HEK293 (cell line): ENCODE measurements at regions not wholly inside any gene's neighbourhood (a gene's known extent, or its start where the extent isn't known, plus 50 kb on each side); places are given as distances from the start of the nearest gene placed in this dataset.

Experiments used
- CTCF ChIA-PET: fragments of 350-600 bp; formaldehyde crosslinking; extraction: SDS; loops from one replicate; lab custom pipeline; 2021; ENCODE audit warnings: antibody characterized with exemption; lab: Yijun Ruan, JAX
- POLR2A ChIA-PET: fragments of 300-600 bp; formaldehyde crosslinking; extraction: SDS; loops from one replicate; lab custom pipeline; 2020; ENCODE audit warnings: antibody characterized with exemption, inconsistent platforms; lab: Yijun Ruan, JAX
- H3K27ac ChIP-seq: fragments of 200-500 bp; sonication (Bioruptor generic); 2 replicates; pipeline ENCODE4 v1.5.1; 2014; ENCODE audit warnings: low read depth, low read length, control low read depth, inconsistent platforms; ENCODE audit errors: extremely low read depth
- H3K36me3 ChIP-seq, 2 experiments: fragments of 200-500 bp in 1 of 2; sonication (Bioruptor generic) in 1 of 2; 1 replicate in 1 of 2; 2 replicates in 1 of 2; pipeline ENCODE4 v1.5.1; 2014 to 2017; ENCODE audit warnings: inconsistent platforms in 2 of 2, low read length in 2 of 2; ENCODE audit not compliant: control insufficient read depth in 2 of 2, insufficient read depth in 1 of 2
- H3K4me1 ChIP-seq: fragments of 200-500 bp; sonication (Bioruptor generic); 2 replicates; pipeline ENCODE4 v1.5.1; 2014; ENCODE audit warnings: mild to moderate bottlenecking, low read length, inconsistent platforms; ENCODE audit not compliant: control insufficient read depth, insufficient read depth
- H3K4me3 ChIP-seq: 2 replicates; pipeline ENCODE4 v1.5.1; 2011; ENCODE audit warnings: low read depth, mild to moderate bottlenecking, control low read depth, low read length, moderate library complexity
- H3K9me3 ChIP-seq: fragments of 200-500 bp; sonication (Bioruptor generic); 2 replicates; pipeline ENCODE4 v1.5.1; 2014; ENCODE audit warnings: low read depth, low read length, inconsistent platforms; ENCODE audit not compliant: control insufficient read depth, insufficient read depth
- BCL11A ChIP-seq: fragments of 450-650 bp; formaldehyde crosslinking; IDR thresholded peaks from 2 replicates; pipeline ENCODE4 v1.5.1; 2016; ENCODE audit warnings: low read depth, missing biosample characterization, missing genetic modification characterization
- GLI4 ChIP-seq: fragments of 450-650 bp; formaldehyde crosslinking; IDR thresholded peaks from 2 replicates; pipeline ENCODE4 v1.5.1; 2016; ENCODE audit warnings: missing biosample characterization, missing genetic modification characterization
- INSM2 ChIP-seq: fragments of 450-650 bp; formaldehyde crosslinking; IDR thresholded peaks from 2 replicates; pipeline ENCODE4 v1.5.1; 2016; ENCODE audit warnings: missing biosample characterization, missing genetic modification characterization
- KLF1 ChIP-seq: fragments of 450-650 bp; formaldehyde crosslinking; IDR thresholded peaks from 2 replicates; pipeline ENCODE4 v1.5.1; 2016; ENCODE audit warnings: missing biosample characterization, missing genetic modification characterization
- KLF8 ChIP-seq: fragments of 450-650 bp; formaldehyde crosslinking; IDR thresholded peaks from 2 replicates; pipeline ENCODE4 v1.5.1; 2016; ENCODE audit warnings: missing biosample characterization, missing genetic modification characterization
- MYNN ChIP-seq: fragments of 450-650 bp; formaldehyde crosslinking; IDR thresholded peaks from 2 replicates; pipeline ENCODE4 v1.5.1; 2016; ENCODE audit warnings: missing biosample characterization, missing genetic modification characterization, borderline replicate concordance
- PRDM2 ChIP-seq: fragments of 450-650 bp; formaldehyde crosslinking; IDR thresholded peaks from 2 replicates; pipeline ENCODE4 v1.5.1; 2016; ENCODE audit warnings: missing biosample characterization, missing genetic modification characterization, borderline replicate concordance
- PRDM4 ChIP-seq: fragments of 450-650 bp; formaldehyde crosslinking; IDR thresholded peaks from 2 replicates; pipeline ENCODE4 v1.5.1; 2017; ENCODE audit warnings: missing biosample characterization, missing genetic modification characterization
- PRDM6 ChIP-seq: fragments of 450-650 bp; formaldehyde crosslinking; IDR thresholded peaks from 2 replicates; pipeline ENCODE4 v1.5.1; 2017; ENCODE audit warnings: missing biosample characterization, missing genetic modification characterization
- TRIM28 ChIP-seq: IDR thresholded peaks from 2 replicates; pipeline ENCODE4 v1.6.1; 2011; ENCODE audit warnings: low read length, control low read depth, borderline replicate concordance
- YY2 ChIP-seq: fragments of 450-650 bp; formaldehyde crosslinking; IDR thresholded peaks from 2 replicates; pipeline ENCODE4 v1.5.1; 2016; ENCODE audit warnings: missing biosample characterization, missing genetic modification characterization
- ZBTB21 ChIP-seq: fragments of 450-650 bp; formaldehyde crosslinking; IDR thresholded peaks from 2 replicates; pipeline ENCODE4 v1.5.1; 2017; ENCODE audit warnings: missing biosample characterization, missing genetic modification characterization
- ZNF175 ChIP-seq: fragments of 450-650 bp; formaldehyde crosslinking; IDR thresholded peaks from 2 replicates; pipeline ENCODE4 v1.5.1; 2016; ENCODE audit warnings: missing biosample characterization, missing genetic modification characterization
- ZNF19 ChIP-seq: fragments of 450-650 bp; formaldehyde crosslinking; IDR thresholded peaks from 2 replicates; pipeline ENCODE4; 2016; ENCODE audit warnings: missing biosample characterization, missing genetic modification characterization, low read depth
- ZNF335 ChIP-seq: fragments of 450-650 bp; formaldehyde crosslinking; conservative IDR thresholded peaks from 2 replicates; pipeline ENCODE4 v1.5.1; 2016; ENCODE audit warnings: missing biosample characterization, missing genetic modification characterization
- ZNF449 ChIP-seq: fragments of 450-650 bp; formaldehyde crosslinking; IDR thresholded peaks from 2 replicates; pipeline ENCODE4 v1.5.1; 2017; ENCODE audit warnings: missing biosample characterization, mild to moderate bottlenecking, missing genetic modification characterization, moderate library complexity
- ZNF514 ChIP-seq: fragments of 450-650 bp; formaldehyde crosslinking; IDR thresholded peaks from 2 replicates; pipeline ENCODE4 v1.5.1; 2016; ENCODE audit warnings: missing biosample characterization, missing genetic modification characterization
- ZNF544 ChIP-seq: fragments of 450-650 bp; formaldehyde crosslinking; IDR thresholded peaks from 2 replicates; pipeline ENCODE4 v1.5.0; 2017; ENCODE audit warnings: missing biosample characterization, missing genetic modification characterization
- ZNF596 ChIP-seq: fragments of 450-650 bp; IDR thresholded peaks from 2 replicates; pipeline ENCODE4 v1.5.0; 2018; ENCODE audit warnings: missing biosample characterization, mild to moderate bottlenecking, missing genetic modification characterization, moderate library complexity
- ZNF621 ChIP-seq: fragments of 450-650 bp; formaldehyde crosslinking; IDR thresholded peaks from 2 replicates; pipeline ENCODE4 v1.5.1; 2017; ENCODE audit warnings: missing biosample characterization, missing genetic modification characterization
- ZNF624 ChIP-seq: fragments of 450-650 bp; formaldehyde crosslinking; IDR thresholded peaks from 2 replicates; pipeline ENCODE4 v1.5.1; 2017; ENCODE audit warnings: missing biosample characterization, missing genetic modification characterization
- ZNF777 ChIP-seq: fragments of 450-650 bp; formaldehyde crosslinking; IDR thresholded peaks from 2 replicates; pipeline ENCODE4 v1.5.1; 2017; ENCODE audit warnings: missing biosample characterization, missing genetic modification characterization, borderline replicate concordance

- no peak for TF ChIP-seq ZNF449 (tag by site-specific recombination)
- peak; percentile 88 for TF ChIP-seq TRIM28
- no peak for TF ChIP-seq ZNF596 (tag by site-specific recombination)
These were observed 160.1 kb upstream of the UBE2E1 start (continued) for GRCh38 chr3:23645533-23646183.

GRCh38 chr3:23646184-23646920 lies 159.4 kb upstream of the UBE2E1 start:
- CTCF ChIA-PET = no interaction called here
- POLR2A ChIA-PET = no interaction called here
- no peaks in the 10 kb centered on the region for H3K36me3 ChIP-seq
- no peak overlapping the region for H3K27ac ChIP-seq
- H3K9me3 ChIP-seq = no peaks in the 10 kb centered on the region
- peaks cover 6% of the 10 kb centered on the region for H3K4me1 ChIP-seq
- no peak overlapping the region for H3K4me3 ChIP-seq
- peak; percentile 37; the same call in 1 of the 2 replicates for TF ChIP-seq PRDM6 (tag by site-specific recombination)
- no peak for TF ChIP-seq ZBTB21 (tag by site-specific recombination)
- no peak for TF ChIP-seq ZNF514
- TF ChIP-seq ZNF777 (tag by site-specific recombination) = no peak
- no peak for TF ChIP-seq ZNF621 (tag by site-specific recombination)
- TF ChIP-seq PRDM4 = peak; percentile 40; the same call in 1 of the 2 replicates
- no peak for TF ChIP-seq ZNF175 (tag by site-specific recombination)
- no peak for TF ChIP-seq YY2 (tag by site-specific recombination)
- no peak for TF ChIP-seq BCL11A (tag by site-specific recombination)
- TF ChIP-seq ZNF19 (tag by site-specific recombination) = no peak
- no peak for TF ChIP-seq KLF8 (tag by site-specific recombination)
- no peak for TF ChIP-seq GLI4 (tag by site-specific recombination)
- TF ChIP-seq ZNF624 (tag by site-specific recombination) = no peak
- TF ChIP-seq MYNN (tag by site-specific recombination) = peak; percentile 78
- no peak for TF ChIP-seq INSM2 (tag by site-specific recombination)
- no peak for TF ChIP-seq ZNF544 (tag by site-specific recombination)
- no peak for TF ChIP-seq PRDM2
- peak; percentile 34; the same call in 1 of the 2 replicates for TF ChIP-seq ZNF335 (tag by site-specific recombination)
- peak; percentile 57 for TF ChIP-seq KLF1
